GM12873 (cell line): ENCODE measurements at regions not wholly inside any gene's neighbourhood (a gene's known extent, or its start where the extent isn't known, plus 50 kb on each side); places are given as distances from the start of the nearest gene placed in this dataset.

Source experiments
- TF ChIP-seq, protein P1 (sequence below): IDR thresholded peaks from 2 replicates; pipeline ENCODE4 v1.5.1; 2012; ENCODE audit warnings: low read depth, mild to moderate bottlenecking, moderate library complexity, low read length, control low read depth; ENCODE audit not compliant: insufficient read depth; ENCODE audit errors: missing control alignments

DNA sequence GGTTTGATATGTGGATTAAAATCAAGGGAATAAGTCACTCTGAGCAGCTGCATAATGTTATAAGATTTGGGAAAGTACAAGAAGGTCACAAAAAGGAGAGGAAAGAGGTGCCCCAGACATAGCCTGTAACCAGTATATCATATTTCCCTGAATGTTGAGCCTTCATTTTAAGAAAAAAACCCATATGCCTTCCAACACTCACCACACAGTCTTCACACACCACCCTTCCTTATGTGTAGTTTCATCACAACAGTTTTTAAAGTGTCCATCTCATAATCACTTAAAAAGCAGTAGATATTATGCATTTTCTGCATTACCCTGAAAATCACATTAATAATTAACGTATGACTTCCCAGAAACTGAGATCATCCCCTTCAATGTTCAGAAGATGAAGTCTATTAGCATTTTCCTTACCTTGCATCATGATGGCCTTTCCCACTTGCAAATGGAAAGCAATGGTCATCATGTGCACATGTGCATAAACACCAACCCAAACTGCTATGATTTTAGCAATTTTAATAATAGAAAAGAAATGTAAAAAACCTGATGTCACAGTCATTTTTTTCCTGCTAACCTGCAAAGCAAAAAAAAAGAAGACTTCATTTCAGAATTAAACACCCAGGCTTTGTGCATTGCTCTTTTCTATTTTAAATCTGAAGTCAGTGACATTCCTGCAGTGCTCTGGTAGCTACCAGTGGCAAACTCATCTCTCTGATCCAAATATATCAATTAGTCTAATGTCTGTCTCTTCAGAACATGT, 465.0 kb downstream of the SUCLG1 start:
- TF ChIP-seq, protein P1, sequence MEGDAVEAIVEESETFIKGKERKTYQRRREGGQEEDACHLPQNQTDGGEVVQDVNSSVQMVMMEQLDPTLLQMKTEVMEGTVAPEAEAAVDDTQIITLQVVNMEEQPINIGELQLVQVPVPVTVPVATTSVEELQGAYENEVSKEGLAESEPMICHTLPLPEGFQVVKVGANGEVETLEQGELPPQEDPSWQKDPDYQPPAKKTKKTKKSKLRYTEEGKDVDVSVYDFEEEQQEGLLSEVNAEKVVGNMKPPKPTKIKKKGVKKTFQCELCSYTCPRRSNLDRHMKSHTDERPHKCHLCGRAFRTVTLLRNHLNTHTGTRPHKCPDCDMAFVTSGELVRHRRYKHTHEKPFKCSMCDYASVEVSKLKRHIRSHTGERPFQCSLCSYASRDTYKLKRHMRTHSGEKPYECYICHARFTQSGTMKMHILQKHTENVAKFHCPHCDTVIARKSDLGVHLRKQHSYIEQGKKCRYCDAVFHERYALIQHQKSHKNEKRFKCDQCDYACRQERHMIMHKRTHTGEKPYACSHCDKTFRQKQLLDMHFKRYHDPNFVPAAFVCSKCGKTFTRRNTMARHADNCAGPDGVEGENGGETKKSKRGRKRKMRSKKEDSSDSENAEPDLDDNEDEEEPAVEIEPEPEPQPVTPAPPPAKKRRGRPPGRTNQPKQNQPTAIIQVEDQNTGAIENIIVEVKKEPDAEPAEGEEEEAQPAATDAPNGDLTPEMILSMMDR: no peak

DNA sequence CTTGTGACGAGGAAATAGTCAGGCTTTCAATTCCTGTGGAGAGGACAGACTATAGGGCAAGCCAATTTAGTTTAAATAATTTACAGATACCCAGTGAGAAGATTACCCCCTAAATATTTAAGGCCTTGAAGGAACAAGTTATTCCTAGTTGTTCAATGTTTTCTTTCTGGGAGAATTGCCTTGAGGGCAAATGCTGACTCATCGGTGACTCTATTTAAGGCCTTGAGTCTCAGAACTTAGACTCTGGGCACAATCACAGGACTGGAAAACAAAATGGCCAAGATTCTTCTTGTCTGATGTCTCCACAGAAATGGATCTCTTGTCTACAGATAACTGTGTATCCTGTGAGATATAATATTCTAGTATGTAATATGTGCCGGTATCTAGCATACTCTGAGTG, 467.1 kb downstream of the SUCLG1 start:
- TF ChIP-seq, protein P1: no peak

DNA sequence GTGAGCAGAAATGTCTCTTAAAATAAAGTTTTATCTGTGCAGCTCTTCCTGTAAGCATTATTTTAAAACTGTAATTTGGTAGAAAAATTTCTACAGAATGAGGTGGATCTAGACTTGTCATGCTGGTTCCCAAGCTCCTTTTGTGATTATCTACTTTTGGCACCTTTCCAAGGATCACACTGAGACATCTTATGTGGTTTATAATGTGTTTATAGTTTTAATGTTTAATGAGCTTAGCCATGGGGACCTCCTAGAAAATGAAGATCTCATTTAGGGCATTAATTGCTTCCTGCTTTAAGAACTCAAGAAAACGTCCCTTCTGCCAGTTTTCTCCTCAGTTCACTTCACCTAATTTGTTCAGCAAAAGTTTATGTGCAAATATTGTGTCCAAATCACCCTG, 468.4 kb downstream of the SUCLG1 start:
- TF ChIP-seq, protein P1: no peak

DNA sequence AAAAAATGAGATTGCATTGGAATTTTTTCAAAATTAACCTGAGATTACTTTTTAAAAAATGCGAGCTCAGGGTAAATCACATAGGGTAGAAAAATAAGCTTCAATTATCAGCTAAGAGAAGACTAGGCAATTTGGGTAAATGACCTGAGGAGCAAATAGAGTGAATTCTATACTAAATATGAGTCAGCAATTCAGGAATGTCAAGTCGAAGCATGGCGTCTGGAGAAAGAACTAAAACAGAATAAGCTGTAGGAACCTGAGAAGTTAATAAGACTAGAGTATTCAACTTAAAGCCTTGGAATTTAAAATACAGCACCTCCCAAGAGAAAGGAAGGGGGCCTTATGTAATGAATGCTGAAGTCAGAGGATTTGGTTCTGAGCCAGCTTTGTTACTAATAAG, 487.0 kb downstream of the SUCLG1 start:
- TF ChIP-seq, protein P1: no peak

DNA sequence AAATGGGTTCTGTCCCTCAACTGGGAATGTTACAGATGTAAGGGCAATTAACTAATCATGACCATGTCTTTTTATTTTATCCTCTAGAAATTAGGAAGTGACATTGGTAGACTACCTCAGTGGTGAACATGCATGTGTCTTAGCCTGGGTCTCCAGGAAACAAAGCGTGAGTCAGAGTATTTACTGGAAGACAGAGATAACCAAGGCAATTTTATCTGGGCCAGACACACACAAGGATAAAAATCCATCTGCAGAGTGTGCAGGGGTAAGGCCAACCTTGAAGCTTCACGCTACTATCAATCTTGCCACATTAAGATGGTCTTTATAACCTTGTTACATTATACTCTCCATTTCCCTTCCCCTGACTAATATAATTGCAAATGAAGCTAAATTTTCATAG, 487.5 kb downstream of the SUCLG1 start:
- TF ChIP-seq, protein P1: no peak

DNA sequence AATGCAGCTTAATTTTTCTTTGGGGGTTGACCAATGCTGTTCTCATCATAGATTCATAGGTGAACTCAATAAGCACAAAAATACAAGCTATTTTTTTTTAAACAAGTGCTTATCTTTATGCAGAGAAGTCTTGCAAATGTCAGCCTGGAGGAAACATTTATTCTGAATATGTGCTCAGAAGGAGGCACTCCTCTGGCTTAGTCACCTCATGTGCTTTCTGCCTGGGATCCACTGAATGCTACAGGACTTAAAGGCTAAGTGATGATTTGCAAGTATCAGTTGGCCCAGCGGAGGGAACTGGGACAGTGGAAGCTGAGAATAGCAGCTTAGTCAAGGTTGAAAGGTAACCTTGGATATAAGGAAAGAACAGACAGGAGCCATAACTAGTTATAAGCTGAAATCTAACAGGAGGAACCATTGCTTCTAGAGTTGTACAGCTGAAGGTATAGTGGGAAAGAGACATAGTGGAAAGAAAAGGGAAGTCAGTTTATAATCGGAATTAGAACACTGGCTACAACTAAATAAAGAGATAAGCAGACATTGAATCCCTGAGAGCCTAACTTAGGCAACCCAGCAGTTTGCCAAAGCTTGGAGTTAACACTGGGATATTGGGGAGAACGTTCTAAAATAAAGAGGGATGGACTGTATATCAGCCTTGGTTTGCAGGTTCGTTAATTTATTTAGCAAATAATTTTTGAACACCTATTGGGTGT, 488.7 kb downstream of the SUCLG1 start:
- TF ChIP-seq, protein P1: no peak

DNA sequence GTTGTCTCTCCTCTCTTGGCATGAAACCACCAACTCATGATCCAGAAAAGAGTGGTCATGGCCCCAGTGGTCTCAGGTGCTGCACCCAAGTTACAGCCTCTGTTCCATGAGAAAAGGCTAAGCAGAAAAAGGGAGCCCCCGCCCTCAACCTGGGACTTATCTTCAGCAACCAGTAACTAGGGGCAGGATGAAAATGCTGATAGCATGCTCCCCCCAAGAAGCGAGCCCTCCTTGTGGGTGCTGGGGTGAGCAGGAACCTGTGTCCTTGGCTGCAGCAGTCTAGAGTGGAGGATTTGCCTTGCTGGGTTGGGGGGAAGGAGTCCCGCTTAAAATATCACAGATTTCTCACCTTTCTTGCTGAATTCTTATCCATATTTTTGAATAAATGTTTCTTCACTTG, 490.0 kb downstream of the SUCLG1 start:
- TF ChIP-seq, protein P1: no peak
